KMS-11 (cell line): ENCODE measurements at regions not wholly inside any gene's neighbourhood (a gene's known extent, or its start where the extent isn't known, plus 50 kb on each side); places are given as distances from the start of the nearest gene placed in this dataset.

Experiments
- H2AFZ ChIP-seq: fragments of 200-600 bp; sonication (generic); 2 replicates; pipeline ENCODE4 v1.6.1; 2016; ENCODE audit warnings: antibody characterized with exemption, mixed run types, low read depth
- H3K27ac ChIP-seq: fragments of 200-600 bp; sonication (generic); 2 replicates; pipeline ENCODE4 v1.6.1; 2016; ENCODE audit warnings: mild to moderate bottlenecking, mixed run types
- H3K27me3 ChIP-seq: fragments of 200-600 bp; sonication (generic); 2 replicates; pipeline ENCODE4 v1.6.1; 2017; ENCODE audit warnings: mild to moderate bottlenecking, low read depth, mixed run types, moderate library complexity; ENCODE audit not compliant: insufficient read depth
- H3K36me3 ChIP-seq: fragments of 200-600 bp; sonication (generic); 2 replicates; pipeline ENCODE4 v1.6.1; 2017; ENCODE audit warnings: mild to moderate bottlenecking, mixed run types; ENCODE audit not compliant: insufficient read depth
- H3K4me1 ChIP-seq: fragments of 200-600 bp; sonication (generic); 2 replicates; pipeline ENCODE4 v1.6.1; 2016; ENCODE audit warnings: mild to moderate bottlenecking, low read depth, mixed run types; ENCODE audit not compliant: poor library complexity, severe bottlenecking
- H3K4me2 ChIP-seq: fragments of 200-600 bp; sonication (generic); 2 replicates; pipeline ENCODE4 v1.7.0; 2016; ENCODE audit warnings: mild to moderate bottlenecking, mixed run types
- H3K4me3 ChIP-seq: fragments of 200-600 bp; sonication (generic); IDR thresholded peaks from 2 replicates; pipeline ENCODE4 v1.6.1; 2017; ENCODE audit warnings: low read depth, low read length, mixed read lengths; ENCODE audit not compliant: insufficient read depth
- H3K79me2 ChIP-seq: fragments of 200-600 bp; sonication (generic); 2 replicates; pipeline ENCODE4 v1.6.1; 2016; ENCODE audit warnings: low read depth, mixed run types; ENCODE audit not compliant: insufficient read depth
- H3K9ac ChIP-seq: fragments of 200-600 bp; sonication (generic); 2 replicates; pipeline ENCODE4 v1.6.1; 2016; ENCODE audit warnings: mild to moderate bottlenecking, mixed run types
- H4K20me1 ChIP-seq: fragments of 200-600 bp; sonication (generic); 2 replicates; pipeline ENCODE4 v1.6.1; 2016; ENCODE audit warnings: mild to moderate bottlenecking, mixed run types; ENCODE audit not compliant: insufficient read depth
- TF ChIP-seq, protein P1 (sequence below): fragments of 200-600 bp; sonication (generic); conservative IDR thresholded peaks from 2 replicates; pipeline ENCODE4 v1.6.1; 2017; ENCODE audit warnings: low read depth, mild to moderate bottlenecking, antibody characterized with exemption, low read length, moderate library complexity, mixed read lengths

GRCh38 chr3:80682951-80683350 lies 915.2 kb upstream of the ROBO1 start:
- no peaks in the 10 kb centered on the region for H3K36me3 ChIP-seq
- H3K79me2 ChIP-seq, result no peaks in the 10 kb centered on the region
- H3K9ac ChIP-seq, result no peak overlapping the region
- no peak overlapping the region for H3K27ac ChIP-seq
- H3K4me1 ChIP-seq, result no peaks in the 10 kb centered on the region
- TF ChIP-seq, protein P1, sequence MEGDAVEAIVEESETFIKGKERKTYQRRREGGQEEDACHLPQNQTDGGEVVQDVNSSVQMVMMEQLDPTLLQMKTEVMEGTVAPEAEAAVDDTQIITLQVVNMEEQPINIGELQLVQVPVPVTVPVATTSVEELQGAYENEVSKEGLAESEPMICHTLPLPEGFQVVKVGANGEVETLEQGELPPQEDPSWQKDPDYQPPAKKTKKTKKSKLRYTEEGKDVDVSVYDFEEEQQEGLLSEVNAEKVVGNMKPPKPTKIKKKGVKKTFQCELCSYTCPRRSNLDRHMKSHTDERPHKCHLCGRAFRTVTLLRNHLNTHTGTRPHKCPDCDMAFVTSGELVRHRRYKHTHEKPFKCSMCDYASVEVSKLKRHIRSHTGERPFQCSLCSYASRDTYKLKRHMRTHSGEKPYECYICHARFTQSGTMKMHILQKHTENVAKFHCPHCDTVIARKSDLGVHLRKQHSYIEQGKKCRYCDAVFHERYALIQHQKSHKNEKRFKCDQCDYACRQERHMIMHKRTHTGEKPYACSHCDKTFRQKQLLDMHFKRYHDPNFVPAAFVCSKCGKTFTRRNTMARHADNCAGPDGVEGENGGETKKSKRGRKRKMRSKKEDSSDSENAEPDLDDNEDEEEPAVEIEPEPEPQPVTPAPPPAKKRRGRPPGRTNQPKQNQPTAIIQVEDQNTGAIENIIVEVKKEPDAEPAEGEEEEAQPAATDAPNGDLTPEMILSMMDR, result no peak
- no peak overlapping the region for H2AFZ ChIP-seq
- no peaks in the 10 kb centered on the region for H3K27me3 ChIP-seq
- H3K4me3 ChIP-seq, result no peak overlapping the region
- no peak overlapping the region for H3K4me2 ChIP-seq
- no peaks in the 10 kb centered on the region for H4K20me1 ChIP-seq

DNA sequence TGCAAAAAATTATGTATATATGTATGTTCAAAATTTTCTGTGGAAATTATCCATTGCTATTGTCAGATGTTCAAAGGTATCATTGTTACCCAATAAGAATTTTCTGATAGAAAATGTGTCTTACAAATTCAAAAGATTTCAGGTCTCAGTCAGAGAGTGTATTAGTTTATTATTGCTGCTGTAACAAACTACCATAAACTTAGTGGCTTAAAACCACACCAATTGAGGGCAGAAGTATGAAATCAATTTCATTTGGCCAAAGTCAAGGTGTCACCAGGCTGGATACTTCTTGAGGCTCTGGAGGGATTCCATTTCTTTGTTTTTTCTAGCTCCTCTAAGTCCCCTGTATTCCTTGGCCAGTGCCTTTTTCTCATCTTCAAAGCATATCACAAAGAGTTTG lies 914.4 kb upstream of the ROBO1 start:
- Histone ChIP-seq H3K36me3 (no peaks in the 10 kb centered on the region), H3K4me1 (no peaks in the 10 kb centered on the region), H3K79me2 (no peaks in the 10 kb centered on the region), H3K4me2 (no peak overlapping the region), H2AFZ (no peak overlapping the region), H3K9ac (no peak overlapping the region), H3K27ac (no peak overlapping the region), H4K20me1 (no peaks in the 10 kb centered on the region), H3K27me3 (no peaks in the 10 kb centered on the region), H3K4me3 (no peak overlapping the region)
- TF ChIP-seq, protein P1, result no peak

- H3K27me3 ChIP-seq, result no peaks in the 10 kb centered on the region
- H3K9ac ChIP-seq, result no peak overlapping the region
- no peak overlapping the region for H2AFZ ChIP-seq
- no peak overlapping the region for H3K27ac ChIP-seq
- H3K4me1 ChIP-seq, result no peaks in the 10 kb centered on the region
- no peaks in the 10 kb centered on the region for H3K79me2 ChIP-seq
- no peak overlapping the region for H3K4me2 ChIP-seq
- TF ChIP-seq, protein P1, result no peak
- H3K4me3 ChIP-seq, result no peak overlapping the region
- H4K20me1 ChIP-seq, result no peaks in the 10 kb centered on the region
- no peaks in the 10 kb centered on the region for H3K36me3 ChIP-seq
These were observed 910.0 kb upstream of the ROBO1 start for GRCh38 chr3:80677796-80678195.

DNA sequence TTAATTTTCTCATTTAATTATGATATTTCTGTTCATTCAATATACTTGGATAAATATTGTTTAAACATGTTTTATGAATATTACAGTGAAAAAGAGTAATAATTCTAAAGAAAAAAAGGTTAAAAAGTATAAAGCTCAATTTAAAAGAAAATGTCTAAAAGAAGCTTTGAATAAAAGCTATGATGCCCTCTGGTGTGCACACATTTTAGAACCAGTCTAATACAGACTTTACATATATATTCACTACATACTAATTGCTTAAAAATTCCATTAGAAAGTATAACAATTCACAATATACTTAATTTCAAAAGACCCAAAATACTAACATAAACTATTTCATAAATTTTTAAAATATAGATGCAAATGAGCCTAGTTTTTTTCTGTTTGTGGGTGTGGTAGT lies 909.1 kb upstream of the ROBO1 start:
- H4K20me1 ChIP-seq, result no peaks in the 10 kb centered on the region
- TF ChIP-seq, protein P1, result no peak
- no peak overlapping the region for H2AFZ ChIP-seq
- H3K27me3 ChIP-seq, result no peaks in the 10 kb centered on the region
- no peaks in the 10 kb centered on the region for H3K36me3 ChIP-seq
- H3K79me2 ChIP-seq, result no peaks in the 10 kb centered on the region
- no peak overlapping the region for H3K9ac ChIP-seq
- H3K27ac ChIP-seq, result no peak overlapping the region
- H3K4me1 ChIP-seq, result no peaks in the 10 kb centered on the region
- H3K4me3 ChIP-seq, result no peak overlapping the region
- no peak overlapping the region for H3K4me2 ChIP-seq
